MV-4-11 (cell line): ENCODE measurements at regions not wholly inside any gene's neighbourhood (a gene's known extent, or its start where the extent isn't known, plus 50 kb on each side); places are given as distances from the start of the nearest gene placed in this dataset.

Source experiments
- DNase-seq: peaks from one replicate; lab custom pipeline; 2025; lab: John Stamatoyannopoulos, UW

DNA sequence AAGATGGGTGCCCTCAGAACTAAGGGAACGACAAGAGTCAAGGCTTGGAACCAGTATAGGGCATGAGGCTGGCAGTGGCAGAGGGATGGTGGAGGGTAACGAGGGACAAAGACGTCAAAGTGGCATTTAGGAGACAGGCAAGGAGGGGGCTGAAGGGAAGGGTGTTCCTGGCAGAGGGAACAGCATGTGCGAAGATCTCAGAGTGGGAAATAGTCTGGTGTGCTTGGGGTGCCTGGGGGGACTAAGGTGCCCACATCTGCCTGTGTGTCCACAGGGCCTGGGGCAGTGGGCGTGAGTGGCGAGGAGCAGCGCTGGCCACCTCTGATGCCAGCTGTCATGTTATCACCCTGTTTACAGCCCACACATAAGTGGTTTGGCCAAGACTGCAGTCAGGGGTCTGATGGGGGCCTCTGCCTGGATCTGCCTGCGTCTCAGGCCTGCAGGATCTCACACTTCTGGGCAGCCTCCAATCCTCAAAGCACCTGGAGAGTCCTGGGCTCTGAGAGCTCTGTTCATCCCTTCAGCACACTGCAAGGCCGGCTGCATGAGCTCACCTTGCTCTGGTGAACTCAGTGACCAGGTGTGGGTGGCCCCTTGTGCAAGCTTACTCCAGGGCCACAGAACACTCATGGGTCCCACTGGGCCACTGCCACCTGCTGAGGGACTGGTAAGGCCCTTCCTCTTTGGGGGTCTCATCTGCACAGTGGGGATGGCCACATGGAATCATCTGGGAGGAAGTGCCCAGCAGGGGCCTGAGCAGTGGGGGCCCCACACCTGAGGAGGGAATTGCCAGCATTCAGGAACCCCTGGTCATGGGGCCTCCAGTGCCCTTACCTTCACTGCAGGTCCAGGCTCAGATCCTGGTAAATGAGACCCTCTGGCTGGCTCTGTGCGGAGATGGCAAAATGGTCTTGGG is 89.7 kb upstream of the SHISAL1 start:
- no peak for DNase-seq

GRCh38 chr22:44401783-44402110 is 89.0 kb upstream of the SHISAL1 start:
- peak; percentile 65 for DNase-seq

DNA sequence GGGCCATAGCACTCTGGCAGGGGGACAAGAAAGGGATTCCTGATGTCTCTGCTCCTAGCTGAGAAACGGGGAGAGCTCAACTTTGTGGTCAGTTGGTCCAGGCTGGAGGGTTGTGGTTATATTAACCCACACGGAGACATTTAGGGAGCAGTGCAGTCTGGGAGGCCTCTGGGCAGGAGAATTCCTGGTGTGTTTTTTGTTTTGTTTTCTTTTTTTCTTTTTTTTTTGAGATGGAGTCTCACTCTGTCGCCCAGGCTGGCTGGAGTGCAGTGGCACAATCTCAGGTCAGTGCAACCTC is 88.0 kb upstream of the SHISAL1 start:
- DNase-seq, result no peak

DNA sequence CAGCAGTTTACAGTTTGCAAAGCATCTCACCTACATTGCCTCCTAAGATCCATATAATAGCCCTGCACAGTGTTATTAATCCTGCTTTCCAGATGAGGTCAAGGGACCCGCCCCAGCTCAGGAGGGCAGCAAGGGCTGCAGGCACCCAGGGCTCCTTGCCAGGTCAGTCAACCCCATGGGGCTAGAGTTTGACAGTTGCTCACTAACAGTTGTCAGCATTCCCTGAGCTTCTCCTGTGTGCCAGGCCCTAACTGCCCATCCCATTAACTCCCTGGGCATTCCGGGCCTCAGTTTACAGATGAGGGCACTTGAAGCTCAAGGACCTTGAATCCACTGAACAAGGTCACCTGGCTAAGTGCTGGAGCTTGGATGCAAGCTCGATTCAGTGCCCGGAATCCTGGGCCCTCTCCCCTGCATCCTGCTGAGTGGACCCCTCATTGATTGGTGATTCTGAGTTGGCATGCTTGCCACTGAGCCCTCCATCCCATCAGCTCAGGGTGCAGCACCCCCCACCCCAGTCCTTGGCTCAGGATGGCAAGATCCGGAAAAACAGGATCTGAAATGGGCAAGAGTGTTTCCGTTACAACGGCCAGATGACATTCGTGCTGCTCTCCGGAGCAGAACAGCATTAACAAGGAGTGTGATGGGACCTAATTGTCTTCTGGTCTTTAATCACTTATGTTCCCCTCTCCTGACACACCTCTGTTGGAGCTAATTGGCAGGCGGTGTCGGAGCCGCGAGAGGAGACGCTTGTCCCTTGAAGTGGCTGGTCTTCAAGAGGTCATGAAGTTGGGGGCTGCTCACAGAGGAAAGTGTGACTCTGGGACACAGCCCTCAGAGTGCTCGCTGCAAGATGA is 87.4 kb upstream of the SHISAL1 start:
- no peak for DNase-seq

DNA sequence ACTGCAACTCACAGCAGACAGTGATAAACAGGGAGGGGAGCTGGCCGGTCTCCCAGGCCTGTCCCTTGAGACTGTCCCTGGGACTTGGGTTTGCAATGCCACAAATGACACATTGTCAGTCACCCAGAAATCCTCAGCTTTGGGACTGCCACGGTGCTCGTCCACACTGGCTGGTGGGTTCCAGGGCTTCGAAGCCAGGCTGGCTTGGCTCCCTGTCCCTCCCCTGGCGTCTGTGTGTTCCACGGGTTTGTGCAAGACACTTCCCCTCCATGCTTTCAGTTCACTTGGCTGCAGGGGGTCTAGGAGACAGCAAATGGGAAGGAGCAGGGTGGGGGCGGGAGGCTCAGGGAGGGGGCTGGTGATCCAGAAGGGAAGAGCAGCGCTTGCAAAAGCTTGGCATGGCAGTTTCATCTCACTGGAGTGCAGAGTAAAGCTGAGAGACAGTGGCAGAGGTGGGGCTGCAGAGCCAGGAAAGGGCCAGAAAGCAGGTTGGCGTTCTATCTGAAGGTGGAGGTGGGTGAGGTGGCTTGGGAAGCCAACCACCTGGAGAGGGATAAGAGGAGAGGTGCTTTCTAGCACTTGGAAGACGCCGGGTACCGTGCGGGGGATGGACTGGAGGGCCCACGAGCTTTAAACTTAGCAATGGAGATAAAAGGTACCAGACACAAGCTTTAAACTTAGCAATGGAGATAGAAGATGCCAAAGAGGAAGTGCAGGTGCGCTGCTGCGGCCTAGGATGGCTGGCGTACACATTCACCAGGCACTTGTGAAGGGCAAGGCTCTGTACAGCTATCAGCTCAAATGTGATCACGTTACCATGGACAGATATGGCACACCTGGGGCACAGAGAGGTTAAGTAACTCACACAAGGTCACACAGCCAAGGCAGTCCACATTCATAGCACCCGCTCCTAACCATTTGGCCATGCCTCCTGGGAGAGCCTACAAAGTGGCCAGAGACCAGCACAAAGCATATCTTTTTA is 86.4 kb upstream of the SHISAL1 start:
- DNase-seq, result no peak

DNA sequence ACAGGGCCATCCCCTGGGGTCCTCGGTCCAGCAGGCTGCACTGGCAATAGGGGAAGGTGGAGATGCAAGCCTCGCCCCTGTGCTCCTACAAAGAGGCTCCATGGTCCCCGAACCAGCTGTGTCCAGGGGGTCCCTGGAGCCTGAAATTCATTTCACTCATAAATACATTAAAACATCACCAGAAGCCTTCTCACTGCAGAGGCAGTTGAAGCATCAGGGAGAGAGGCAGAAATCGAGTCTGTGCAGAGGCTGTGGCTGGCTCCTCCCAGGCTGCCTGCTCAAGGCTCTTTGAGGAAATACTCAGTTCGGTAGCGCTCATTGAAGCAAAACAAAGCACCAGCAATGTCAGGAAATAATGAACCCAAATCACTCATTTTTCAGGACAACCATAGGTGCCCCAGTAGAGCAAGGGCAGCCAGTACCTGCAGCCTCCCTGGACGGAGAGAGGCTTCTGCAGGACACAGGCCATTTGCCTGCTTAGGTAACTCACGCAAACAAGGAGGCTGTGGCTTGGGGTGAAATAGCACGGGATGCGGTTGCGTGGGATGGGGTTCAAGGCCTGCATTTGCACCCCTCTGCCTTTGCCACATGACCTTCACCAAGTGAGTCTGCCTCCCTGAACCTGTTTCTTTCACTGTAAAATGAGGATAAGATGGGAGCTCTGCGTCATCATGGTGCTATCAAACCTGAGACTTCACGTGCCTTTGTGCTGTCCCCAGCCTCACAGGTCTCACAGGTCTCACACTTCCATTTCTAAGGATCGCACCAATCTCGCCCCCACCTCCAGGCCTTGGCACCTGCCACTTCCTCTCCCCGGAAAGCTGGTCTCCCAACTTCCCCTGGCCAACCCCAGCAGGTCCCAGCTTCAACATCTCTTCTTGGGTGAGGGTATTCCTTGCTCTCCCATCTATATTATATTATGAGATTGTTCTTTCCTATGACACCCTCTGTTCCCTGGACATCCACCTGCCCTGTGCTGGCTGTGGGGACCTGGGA is 84.3 kb upstream of the SHISAL1 start:
- no peak for DNase-seq

DNA sequence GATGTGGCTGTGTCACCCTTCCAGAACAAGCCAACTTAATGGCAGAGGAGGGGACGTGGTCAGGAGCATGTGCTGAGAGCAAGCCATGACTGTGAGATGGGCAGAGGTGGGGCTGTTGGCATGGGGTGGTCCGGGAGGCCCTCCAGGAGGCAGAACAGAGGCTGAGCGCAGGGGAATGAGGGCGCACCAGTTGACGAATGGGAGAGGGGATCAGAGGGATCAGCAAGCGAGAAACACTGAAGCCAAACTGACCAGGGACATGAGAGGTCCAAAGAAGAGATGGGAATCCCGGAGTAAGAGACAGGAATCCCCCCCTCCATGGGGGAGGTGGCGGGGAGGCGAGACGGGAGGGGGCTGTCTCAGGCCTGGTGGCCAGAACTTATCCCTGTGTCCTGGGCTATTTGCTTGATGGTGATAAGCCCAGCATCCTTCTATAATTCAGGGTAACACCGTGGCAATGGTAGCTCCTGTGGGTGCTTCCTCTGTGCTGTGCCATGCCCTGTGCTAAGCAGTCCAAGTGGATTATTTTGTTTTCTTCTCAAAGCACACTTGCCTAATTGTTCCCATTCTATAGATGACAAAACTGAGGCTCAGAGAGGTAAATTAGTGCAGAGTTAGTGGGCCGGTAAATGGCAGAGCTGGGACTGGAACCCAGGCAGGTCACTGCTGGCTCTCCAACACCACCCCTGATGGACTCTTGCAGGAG is 83.4 kb upstream of the SHISAL1 start:
- no peak for DNase-seq

DNA sequence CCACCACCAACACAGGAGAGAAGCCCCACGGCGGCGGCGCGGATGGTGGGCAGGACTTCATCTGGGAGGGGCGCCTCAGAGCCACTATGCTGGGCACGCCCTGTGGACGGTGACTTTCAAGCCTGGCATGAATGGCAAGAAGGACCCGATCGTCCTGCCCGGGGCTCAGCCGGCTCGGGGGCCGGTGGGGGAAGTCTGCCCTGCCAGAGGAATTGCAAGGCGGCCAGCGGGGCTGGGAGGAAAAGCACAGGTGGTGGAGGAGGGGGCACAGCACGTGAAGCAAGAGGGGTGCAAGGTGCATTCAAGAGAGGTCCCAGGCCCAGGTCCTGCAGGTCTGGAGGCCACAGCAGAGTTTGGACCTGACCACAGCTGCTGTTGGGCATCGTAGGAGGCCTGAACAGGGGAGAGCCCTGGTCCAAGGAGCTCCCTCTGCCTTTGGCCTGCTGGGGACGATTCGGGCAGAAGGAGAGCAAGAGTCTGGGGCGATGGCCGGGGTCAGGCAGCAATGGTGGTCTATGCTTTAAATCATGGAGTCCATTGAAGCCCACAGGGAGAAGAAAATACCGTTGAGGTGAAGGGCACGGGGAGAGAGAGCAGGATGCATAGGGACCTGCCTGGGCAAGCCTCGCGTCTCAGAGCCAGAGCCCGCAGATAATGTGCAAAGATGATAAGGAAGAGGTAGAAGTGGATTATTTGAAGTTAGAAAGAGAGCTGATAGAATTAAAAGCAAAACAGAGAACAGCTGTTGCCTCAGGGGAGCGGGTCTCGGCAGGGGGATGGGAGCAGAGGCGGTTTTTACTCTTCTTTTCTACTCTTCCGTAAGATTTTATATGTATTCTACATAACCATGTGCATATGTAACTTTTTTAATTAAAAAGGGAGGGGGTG is 82.6 kb upstream of the SHISAL1 start:
- no peak for DNase-seq

DNA sequence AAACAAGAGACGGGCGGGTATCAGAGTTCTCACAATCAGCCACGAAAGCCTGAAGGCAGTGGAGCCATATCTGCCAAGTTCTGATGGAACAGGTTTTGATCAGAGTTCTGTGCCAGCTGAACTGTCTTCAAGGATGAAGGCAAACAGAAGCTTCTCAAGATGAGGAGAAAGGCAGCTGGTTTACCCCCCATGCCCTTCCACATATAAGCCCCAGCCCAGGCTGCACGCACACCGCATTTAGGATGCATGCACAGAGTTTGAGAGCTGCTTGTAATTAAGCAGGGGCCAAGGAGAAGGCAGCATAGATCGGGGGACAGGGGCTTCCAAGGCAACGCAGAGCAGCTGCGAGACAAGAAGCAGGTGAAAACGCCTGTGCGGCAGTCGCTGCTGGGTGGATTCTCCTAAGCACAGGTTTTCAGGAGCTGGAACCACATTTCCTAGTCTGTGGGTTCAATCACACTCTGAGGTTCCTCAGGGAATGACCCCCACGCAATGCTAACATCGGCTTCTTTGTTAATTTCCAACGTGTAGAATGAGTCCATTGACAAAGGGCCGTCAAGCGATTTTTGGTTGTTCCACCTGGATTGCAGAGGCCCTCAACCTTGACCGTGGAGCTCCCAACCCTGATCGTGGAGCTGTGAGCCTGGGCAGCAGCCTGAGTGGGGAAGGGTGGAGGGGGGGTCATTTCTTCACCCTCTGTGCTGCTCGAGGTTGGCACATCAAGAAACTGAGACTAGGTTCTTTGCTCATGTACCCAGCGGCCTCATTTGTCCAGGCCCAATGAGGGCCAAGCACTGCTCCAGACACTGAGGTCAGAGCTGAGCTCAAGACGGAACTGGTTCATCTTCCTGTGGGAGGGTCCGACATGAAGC is 81.7 kb upstream of the SHISAL1 start:
- DNase-seq, result no peak

- DNase-seq, result no peak
Measured at GRCh38 chr22:44393066-44393465, 80.3 kb upstream of the SHISAL1 start.

GRCh38 chr22:44392446-44392921 is 79.7 kb upstream of the SHISAL1 start:
- no peak for DNase-seq

- no peak for DNase-seq
Measured at GRCh38 chr22:44391481-44392445, 79.0 kb upstream of the SHISAL1 start.

- DNase-seq, result no peak
Measured at GRCh38 chr22:44391015-44391414, 78.3 kb upstream of the SHISAL1 start.

GRCh38 chr22:44390613-44390970 is 77.8 kb upstream of the SHISAL1 start:
- no peak for DNase-seq

DNA sequence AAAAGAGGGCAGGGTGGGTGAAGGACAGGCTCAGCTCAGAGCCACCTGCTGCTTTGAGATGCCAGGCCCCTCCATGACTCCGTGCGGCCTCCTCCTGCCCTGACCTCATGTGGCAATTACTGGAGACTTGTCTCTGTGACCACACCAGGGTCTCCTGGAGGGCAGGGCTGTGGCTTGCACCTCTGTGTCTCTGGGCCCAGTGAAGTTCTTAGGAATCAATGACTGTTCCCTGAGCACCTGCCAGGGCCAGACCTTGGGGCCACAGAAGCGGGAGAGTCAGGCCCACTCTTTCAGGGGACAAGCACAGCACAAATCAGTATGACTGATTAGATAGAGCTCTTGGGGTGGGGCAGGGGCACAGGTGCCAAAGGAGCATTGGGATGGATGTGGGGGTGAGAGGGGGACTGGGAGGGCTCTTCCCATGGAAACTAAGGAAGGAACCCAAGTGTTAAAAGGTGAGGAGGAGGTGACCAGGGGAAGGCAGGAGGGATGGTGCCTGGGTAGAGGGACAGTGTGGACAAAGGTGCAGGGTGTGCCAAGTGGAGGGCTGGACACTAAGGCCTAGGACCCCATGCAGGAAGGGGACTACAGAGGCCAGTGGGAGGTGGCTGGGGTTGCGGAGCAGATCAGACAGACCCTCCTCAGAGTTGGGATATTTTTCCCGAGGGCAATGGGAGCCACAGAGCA is 77.3 kb upstream of the SHISAL1 start:
- DNase-seq, result no peak

DNA sequence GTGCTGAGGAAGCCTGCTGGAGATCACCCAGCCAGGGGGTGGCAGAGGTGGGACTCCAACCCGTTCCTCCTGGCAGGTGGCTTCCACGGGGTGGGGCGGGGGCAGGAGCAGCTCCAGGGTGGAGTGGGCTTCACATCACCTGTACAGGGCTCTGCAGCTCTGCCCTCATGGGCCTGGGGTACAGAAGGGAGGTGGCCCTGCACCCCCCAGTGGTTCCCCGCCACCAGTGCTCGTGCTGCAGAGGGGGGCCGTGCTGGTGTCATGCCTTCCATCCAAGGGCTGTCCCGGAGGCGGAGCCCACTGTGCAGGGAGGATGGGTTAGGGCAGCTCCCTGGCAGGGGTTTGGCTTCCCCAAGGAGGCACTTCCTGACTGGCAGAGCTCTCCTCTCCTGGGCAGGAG is 76.4 kb upstream of the SHISAL1 start:
- DNase-seq, result no peak
